ENCODE measurements at regions not wholly inside any gene's neighbourhood (a gene's known extent, or its start where the extent isn't known, plus 50 kb on each side); places are given as distances from the start of the nearest gene placed in this dataset.

DNA sequence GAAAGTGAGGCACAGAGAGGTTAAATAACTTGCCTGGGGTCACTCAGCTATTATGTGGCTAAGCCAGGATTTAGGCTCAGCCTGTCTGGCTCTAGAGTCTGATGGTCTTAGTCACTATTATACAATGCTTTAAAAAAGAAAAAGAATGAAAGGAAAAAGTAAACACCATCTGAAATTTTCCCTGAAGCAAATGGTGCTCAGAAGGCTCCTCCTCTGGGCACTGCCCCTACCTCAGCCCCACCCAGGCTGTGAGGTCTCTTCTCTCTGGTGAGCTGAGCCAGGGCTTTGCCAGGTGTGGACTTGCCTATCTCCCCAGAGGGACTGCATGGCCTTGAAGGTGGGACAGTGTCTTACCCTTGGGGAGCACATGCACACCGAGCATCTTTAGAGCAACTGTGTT, 117.5 kb upstream of the DYRK2 start:
- Histone ChIP-seq H3K36me3 (ENCODE audit: control insufficient read depth, insufficient read depth, low read length) (no peaks in the 10 kb centered on the region), H3K79me2 (no peaks in the 10 kb centered on the region), H2AFZ (no peak overlapping the region), H3K4me3 (ENCODE audit: low read depth, low read length) (no peak overlapping the region), H3K4me2 (ENCODE audit: low read length) (no peak overlapping the region), H3K9ac (no peak overlapping the region), H3K4me1 (no peaks in the 10 kb centered on the region), H3K27me3 (ENCODE audit: control insufficient read depth, insufficient read depth, low read length) (no peaks in the 10 kb centered on the region), H3K9me3 (ENCODE audit: control insufficient read depth, low read length) (no peaks in the 10 kb centered on the region), H3K27ac (no peak overlapping the region)
- TF ChIP-seq CTCF (IDR thresholded peaks at IDR 0.05) = no peak

DNA sequence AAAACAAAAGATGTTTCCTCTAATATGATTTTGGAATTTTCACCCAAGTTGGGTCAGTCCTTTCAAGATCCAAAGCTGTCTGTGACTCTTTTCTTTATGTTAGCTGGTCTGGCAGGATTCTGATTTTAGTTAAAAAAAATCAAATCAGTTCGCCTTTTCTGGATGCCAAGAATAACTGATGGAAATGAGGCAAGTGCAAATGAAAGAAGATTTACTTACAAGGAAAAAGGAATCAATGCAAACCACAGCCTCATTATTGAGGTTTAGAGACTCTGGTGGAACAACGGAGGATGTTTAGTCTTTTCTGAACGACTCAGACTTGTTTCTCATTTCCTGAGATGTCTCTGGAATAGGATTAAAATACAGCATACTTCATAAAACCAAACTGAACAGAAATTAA, 117.0 kb upstream of the DYRK2 start:
- no peak overlapping the region for H3K9ac ChIP-seq
- H2AFZ ChIP-seq = no peak overlapping the region
- no peak overlapping the region for H3K27ac ChIP-seq
- H3K4me1 ChIP-seq = no peaks in the 10 kb centered on the region
- no peak overlapping the region for H3K4me3 ChIP-seq (ENCODE audit: low read depth, low read length)
- no peaks in the 10 kb centered on the region for H3K79me2 ChIP-seq
- no peak overlapping the region for H3K4me2 ChIP-seq (ENCODE audit: low read length)
- H3K27me3 ChIP-seq (ENCODE audit: control insufficient read depth, insufficient read depth, low read length) = no peaks in the 10 kb centered on the region
- no peak for TF ChIP-seq CTCF (IDR thresholded peaks at IDR 0.05)
- H3K36me3 ChIP-seq (ENCODE audit: control insufficient read depth, insufficient read depth, low read length) = no peaks in the 10 kb centered on the region
- H3K9me3 ChIP-seq (ENCODE audit: control insufficient read depth, low read length) = no peaks in the 10 kb centered on the region

GRCh38 chr12:67533159-67533558, 115.4 kb upstream of the DYRK2 start:
- no peaks in the 10 kb centered on the region for H3K27me3 ChIP-seq (ENCODE audit: control insufficient read depth, insufficient read depth, low read length)

DNA sequence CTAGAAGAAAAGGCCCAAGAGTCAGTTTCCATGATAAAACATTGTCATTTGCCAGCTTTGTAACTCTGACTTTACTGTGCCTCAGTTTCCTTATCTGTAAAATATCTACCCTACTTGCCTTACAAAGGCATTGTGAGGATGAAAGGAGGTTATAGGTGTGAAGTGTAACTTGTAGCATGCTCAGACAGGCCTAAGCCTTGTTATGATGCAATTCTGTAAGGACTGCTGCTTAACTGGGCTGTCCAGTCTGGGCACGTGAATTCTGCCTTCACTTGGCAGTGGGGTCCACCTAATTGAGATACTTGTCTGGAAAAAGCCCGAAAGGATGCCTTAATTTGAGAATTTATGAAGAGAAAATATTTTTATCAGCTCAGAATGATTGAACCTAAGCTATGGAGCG, 114.5 kb upstream of the DYRK2 start:
- Histone ChIP-seq H3K36me3 (ENCODE audit: control insufficient read depth, insufficient read depth, low read length) (no peaks in the 10 kb centered on the region), H3K4me1 (no peaks in the 10 kb centered on the region), H3K9me3 (ENCODE audit: control insufficient read depth, low read length) (no peaks in the 10 kb centered on the region), H3K4me3 (ENCODE audit: low read depth, low read length) (no peak overlapping the region), H3K79me2 (no peaks in the 10 kb centered on the region), H3K4me2 (ENCODE audit: low read length) (no peak overlapping the region), H3K9ac (no peak overlapping the region), H3K27me3 (ENCODE audit: control insufficient read depth, insufficient read depth, low read length) (no peaks in the 10 kb centered on the region), H2AFZ (no peak overlapping the region), H3K27ac (no peak overlapping the region)
- TF ChIP-seq CTCF (IDR thresholded peaks at IDR 0.05) = no peak

More at GRCh38 chr12:67533159-67533558, 115.4 kb upstream of the DYRK2 start:
- Histone ChIP-seq H2AFZ (no peak overlapping the region), H3K27ac (no peak overlapping the region), H3K36me3 (ENCODE audit: control insufficient read depth, insufficient read depth, low read length) (no peaks in the 10 kb centered on the region), H3K4me1 (no peaks in the 10 kb centered on the region), H3K4me3 (ENCODE audit: low read depth, low read length) (no peak overlapping the region), H3K9ac (no peak overlapping the region), H3K4me2 (ENCODE audit: low read length) (no peak overlapping the region), H3K9me3 (ENCODE audit: control insufficient read depth, low read length) (no peaks in the 10 kb centered on the region), H3K79me2 (no peaks in the 10 kb centered on the region)
- TF ChIP-seq CTCF (IDR thresholded peaks at IDR 0.05) = no peak

DNA sequence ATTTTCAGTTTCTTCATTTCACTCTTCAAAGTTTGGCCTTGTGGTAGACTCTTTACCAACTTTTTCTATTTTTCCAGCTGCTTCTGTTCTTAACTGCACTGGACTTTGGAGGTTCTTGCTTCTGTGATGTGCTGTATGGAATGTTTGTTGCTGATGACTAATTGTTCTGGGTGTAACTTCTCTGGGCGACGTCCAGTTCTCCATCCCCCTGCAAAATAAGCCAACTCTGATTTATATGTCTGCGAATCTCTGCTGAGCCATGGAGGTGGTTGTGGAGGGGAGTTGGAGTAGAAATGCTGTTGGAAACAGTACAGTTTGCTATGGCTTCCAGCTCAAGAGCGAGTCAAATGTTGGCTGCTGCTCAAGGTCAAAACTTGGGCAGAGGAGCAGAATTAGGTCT, 113.9 kb upstream of the DYRK2 start:
- Histone ChIP-seq H3K4me1 (no peaks in the 10 kb centered on the region), H2AFZ (peak overlapping the region; percentile 33), H3K4me3 (ENCODE audit: low read depth, low read length) (no peak overlapping the region), H3K27ac (no peak overlapping the region), H3K27me3 (ENCODE audit: control insufficient read depth, insufficient read depth, low read length) (no peaks in the 10 kb centered on the region), H3K9me3 (ENCODE audit: control insufficient read depth, low read length) (no peaks in the 10 kb centered on the region), H3K79me2 (no peaks in the 10 kb centered on the region), H3K9ac (no peak overlapping the region), H3K4me2 (ENCODE audit: low read length) (no peak overlapping the region), H3K36me3 (ENCODE audit: control insufficient read depth, insufficient read depth, low read length) (no peaks in the 10 kb centered on the region)
- TF ChIP-seq CTCF (IDR thresholded peaks at IDR 0.05) = no peak
